HCT116 (cell line): ENCODE measurements at regions not wholly inside any gene's neighbourhood (a gene's known extent, or its start where the extent isn't known, plus 50 kb on each side); places are given as distances from the start of the nearest gene placed in this dataset.

ENCODE experiments used
- ATAC-seq: fragments of 200-7000 bp; cut with Tn5 transposase; 2 replicates; pipeline ENCODE4 v1.9.1; 2020; ENCODE audit warnings: mild to moderate bottlenecking, moderate library complexity
- BruUV-seq: library from RNA; stranded (reverse); fragments of 400-500 nt; replicated peaks from 2 replicates; lab custom pipeline; 2021; lab: Mats Ljungman, UMichigan
- CTCF ChIA-PET: fragments of 300-600 bp; sonication (Branson Sonifier 250); formaldehyde crosslinking; loops from one replicate; lab custom pipeline; 2021; ENCODE audit warnings: antibody characterized with exemption; lab: Charles Lee
- POLR2A ChIA-PET: fragments of 300-600, 350-600 bp; sonication (Branson Sonifier 250); formaldehyde crosslinking; loops from one replicate; lab custom pipeline; 2021; ENCODE audit warnings: antibody characterized with exemption; lab: Charles Lee
- RAD21 ChIA-PET, 2 experiments: fragments of 300-600 bp; sonication (Branson Sonifier 250); formaldehyde crosslinking; loops; one replicate each; lab custom pipeline; 2023; ENCODE audit warnings: low total read pairs in 2 of 2; ENCODE audit not compliant: uncharacterized antibody in 2 of 2, unreplicated experiment in 2 of 2, low non-redundant PET in 1 of 2; lab: Charles Lee
- DNase-seq: peaks from one replicate; pipeline ENCODE4 v3.0.0-alpha.2; 2010; ENCODE audit warnings: low read depth, low spot score
- H2AFZ ChIP-seq: fragments of 200-600 bp; shearing (Covaris generic), sonication (generic); 2 replicates; pipeline ENCODE4 v1.6.1; 2017; ENCODE audit warnings: low read depth, mixed run types, mixed read lengths, antibody characterized with exemption, low read length; ENCODE audit not compliant: poor library complexity, severe bottlenecking
- H3K27ac ChIP-seq: 2 replicates; pipeline ENCODE4 v1.5.1; 2012; ENCODE audit warnings: low read depth, low read length
- H3K27me3 ChIP-seq: fragments of 200-600 bp; sonication (generic); 2 replicates; pipeline ENCODE4 v1.6.1; 2016; ENCODE audit warnings: mixed run types, low read length, mixed read lengths; ENCODE audit not compliant: insufficient read depth
- H3K36me3 ChIP-seq, 2 experiments: fragments of 200-500 bp in 1 of 2; fragments of 200-600 bp in 1 of 2; sonication (Bioruptor generic) in 1 of 2; sonication (generic) in 1 of 2; 2 replicates each; pipeline versions ENCODE4 v1.5.1 to v1.6.1; 2014 to 2016; ENCODE audit warnings: low read length in 2 of 2, inconsistent platforms in 1 of 2, mixed read lengths in 1 of 2, mixed run types in 1 of 2; ENCODE audit not compliant: insufficient read depth in 2 of 2, control insufficient read depth in 1 of 2
- H3K4me1 ChIP-seq, 2 experiments: fragments of 200-600 bp in 1 of 2; sonication (generic) in 1 of 2; 2 replicates each; pipeline versions ENCODE4 v1.5.1 to v1.6.1; 2012 to 2017; ENCODE audit warnings: low read length in 2 of 2, inconsistent platforms in 1 of 2, mild to moderate bottlenecking in 1 of 2, mixed read lengths in 1 of 2, mixed run types in 1 of 2, moderate library complexity in 1 of 2; ENCODE audit not compliant: insufficient read depth in 2 of 2, control insufficient read depth in 1 of 2
- H3K4me2 ChIP-seq: fragments of 200-600 bp; sonication (generic); 2 replicates; pipeline ENCODE4 v1.6.1; 2017; ENCODE audit warnings: mixed run types, low read length, mixed read lengths
- H3K4me3 ChIP-seq, 2 experiments: fragments of 200-600 bp in 1 of 2; sonication (generic) in 1 of 2; replicated peaks in 1 of 2; 2 replicates each; pipeline ENCODE4 v1.5.1; 2011 to 2016; ENCODE audit warnings: low read length in 2 of 2, control low read depth in 1 of 2, low read depth in 1 of 2, mild to moderate bottlenecking in 1 of 2, mixed read lengths in 1 of 2, mixed run types in 1 of 2
- H3K79me2 ChIP-seq: fragments of 200-600 bp; sonication (generic); 2 replicates; pipeline ENCODE4 v1.6.1; 2017; ENCODE audit warnings: mild to moderate bottlenecking, mixed run types, low read length, moderate library complexity, mixed read lengths; ENCODE audit not compliant: insufficient read depth
- H3K9ac ChIP-seq: fragments of 200-600 bp; sonication (generic); 2 replicates; pipeline ENCODE4 v1.6.1; 2016; ENCODE audit warnings: low read length, mixed read lengths
- H3K9me2 ChIP-seq: fragments of 200-600 bp; sonication (generic), shearing (Covaris generic); 2 replicates; pipeline ENCODE4 v1.6.1; 2017; ENCODE audit warnings: mixed run types, mild to moderate bottlenecking, moderate library complexity; ENCODE audit not compliant: insufficient read depth
- H3K9me3 ChIP-seq, 2 experiments: fragments of 200-500 bp in 1 of 2; fragments of 200-600 bp in 1 of 2; sonication (Bioruptor generic) in 1 of 2; sonication (generic) in 1 of 2; 2 replicates each; pipeline ENCODE4 v1.6.1; 2014 to 2017; ENCODE audit warnings: low read length in 2 of 2, mixed read lengths in 2 of 2, inconsistent platforms in 1 of 2, low read depth in 1 of 2, mild to moderate bottlenecking in 1 of 2, mixed run types in 1 of 2, moderate library complexity in 1 of 2; ENCODE audit not compliant: control insufficient read depth in 1 of 2, insufficient read depth in 1 of 2
- H4K20me1 ChIP-seq: fragments of 200-600 bp; sonication (generic), shearing (Covaris generic); 2 replicates; pipeline ENCODE4 v1.6.1; 2017; ENCODE audit warnings: mixed run types, mild to moderate bottlenecking, moderate library complexity; ENCODE audit not compliant: insufficient read depth
- CBX3 ChIP-seq: IDR thresholded peaks from 2 replicates; pipeline ENCODE4 v1.6.1; 2012; ENCODE audit warnings: low read depth
- CEBPB ChIP-seq: IDR thresholded peaks from 2 replicates; pipeline ENCODE4 v1.6.1; 2012; ENCODE audit warnings: low read depth
- ELF1 ChIP-seq: IDR thresholded peaks from 2 replicates; pipeline ENCODE4 v1.6.1; 2012; ENCODE audit warnings: low read depth, borderline replicate concordance
- EZH2 ChIP-seq: fragments of 200-600 bp; sonication (generic); IDR thresholded peaks from 2 replicates; pipeline ENCODE4 v1.6.1; 2017; ENCODE audit warnings: antibody characterized with exemption, mixed run types
- EZH2phosphoT487 ChIP-seq: fragments of 200-600 bp; IDR thresholded peaks from 2 replicates; pipeline ENCODE4 v1.6.1; 2018; ENCODE audit warnings: antibody characterized with exemption, borderline replicate concordance
- FOSL1 ChIP-seq: IDR thresholded peaks from 2 replicates; pipeline ENCODE4 v1.6.1; 2012; ENCODE audit warnings: low read depth
- JUND ChIP-seq: IDR thresholded peaks from 2 replicates; pipeline ENCODE4 v1.6.1; 2012
- POLR2A ChIP-seq: IDR thresholded peaks from 2 replicates; pipeline ENCODE4 v1.7.0; 2011; ENCODE audit warnings: borderline replicate concordance; ENCODE audit not compliant: insufficient read depth, insufficient read length; ENCODE audit errors: extremely low read depth
- POLR2AphosphoS5 ChIP-seq: IDR thresholded peaks from 2 replicates; pipeline ENCODE4 v1.6.1; 2011; ENCODE audit warnings: mild to moderate bottlenecking, low read depth, low read length, moderate library complexity
- RAD21 ChIP-seq: IDR thresholded peaks from 2 replicates; pipeline ENCODE4 v1.6.1; 2012; ENCODE audit warnings: low read depth, mild to moderate bottlenecking
- SIN3A ChIP-seq: IDR thresholded peaks from 2 replicates; pipeline ENCODE4 v1.6.1; 2012; ENCODE audit warnings: low read depth
- SP1 ChIP-seq: IDR thresholded peaks from 2 replicates; pipeline ENCODE4 v1.6.1; 2012; ENCODE audit warnings: low read depth
- TCF7L2 ChIP-seq: IDR thresholded peaks from 2 replicates; pipeline ENCODE4 v1.7.0; 2011; ENCODE audit warnings: borderline replicate concordance, inconsistent platforms; ENCODE audit not compliant: insufficient read depth, insufficient read length; ENCODE audit errors: extremely low read depth
- YY1 ChIP-seq: IDR thresholded peaks from 2 replicates; pipeline ENCODE4 v1.6.1; 2011; ENCODE audit warnings: low read length, low read depth, moderate library complexity, mild to moderate bottlenecking; ENCODE audit not compliant: insufficient replicate concordance; ENCODE audit errors: extremely low read depth
- ZFX ChIP-seq: fragments of 450-650 bp; IDR thresholded peaks from 2 replicates; pipeline ENCODE4 v1.6.1; 2017
- ZNF274 ChIP-seq: fragments of 200-500 bp; sonication (Bioruptor generic); IDR thresholded peaks from 2 replicates; pipeline ENCODE4 v1.6.1; 2014; ENCODE audit warnings: mild to moderate bottlenecking, low read depth, low read length, inconsistent platforms
- intact Hi-C: fragments of 100-400 bp; cut with micrococcal nuclease; formaldehyde crosslinking; loops from 2 replicates; pipeline ENCODE4 v1.10.0; 2022
- TF ChIP-seq, protein P1 (sequence below), 3 experiments: fragments of 200-600 bp in 1 of 3; sonication (generic) in 1 of 3; IDR thresholded peaks in 2 of 3; conservative IDR thresholded peaks in 1 of 3; 2 replicates each; pipeline ENCODE4 v1.5.1; 2012 to 2017; ENCODE audit warnings: low read depth in 2 of 3, low read length in 2 of 3, antibody characterized with exemption in 1 of 3, borderline replicate concordance in 1 of 3, control low read depth in 1 of 3, mild to moderate bottlenecking in 1 of 3, mixed read lengths in 1 of 3, mixed run types in 1 of 3, moderate library complexity in 1 of 3; ENCODE audit not compliant: insufficient read depth in 1 of 3
- TF ChIP-seq, protein P2 (sequence below): IDR thresholded peaks from 2 replicates; pipeline ENCODE4 v1.6.1; 2012
- TF ChIP-seq, protein P3 (sequence below): IDR thresholded peaks from 2 replicates; pipeline ENCODE4 v1.6.1; 2012
- TF ChIP-seq, protein P4 (sequence below): IDR thresholded peaks from 2 replicates; pipeline ENCODE4 v1.6.1; 2012; ENCODE audit warnings: low read depth

DNA sequence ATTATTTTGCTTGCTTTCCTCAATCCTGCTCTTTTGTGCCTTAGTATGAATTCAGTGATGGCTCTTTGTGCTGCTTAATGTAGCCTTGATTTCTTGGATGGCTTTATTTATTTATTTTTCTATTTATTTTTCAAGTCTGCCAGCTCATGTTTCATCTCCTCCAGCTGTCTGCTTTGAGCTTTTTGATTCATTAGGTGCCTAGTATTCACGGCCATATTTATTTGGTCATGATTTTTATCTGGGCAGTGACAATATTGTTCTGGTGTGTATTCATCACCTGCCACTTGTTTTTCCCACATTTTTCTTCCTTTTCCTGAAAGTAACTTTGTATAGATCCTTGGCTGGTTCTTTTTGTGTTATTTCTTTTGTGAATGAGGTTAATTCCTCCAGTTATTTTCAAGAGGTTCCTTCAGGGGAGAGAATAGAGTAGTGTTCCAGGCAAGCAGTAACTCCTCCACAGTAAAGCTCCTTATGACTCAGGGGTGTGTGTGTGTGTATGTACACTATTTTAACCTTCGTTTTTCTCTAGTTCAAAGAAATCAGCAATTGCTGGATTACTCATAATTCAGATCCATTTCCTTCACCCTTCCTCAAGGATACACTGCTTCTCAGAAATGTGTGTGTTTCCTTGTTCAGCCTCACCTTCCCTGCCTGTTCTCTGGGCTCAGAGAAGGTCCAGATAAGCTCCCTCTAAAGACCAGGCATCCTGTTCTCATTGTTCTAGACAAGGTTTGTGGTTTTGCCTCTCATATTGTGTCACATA is 51.6 kb upstream of the PMCH start:
- Histone ChIP-seq H3K4me3 (no peak overlapping the region), H3K9me2 (no peaks in the 10 kb centered on the region), H3K9me3 (no peaks in the 10 kb centered on the region), H3K4me2 (no peak overlapping the region), H3K4me1 (no peaks in the 10 kb centered on the region), H3K36me3 (no peaks in the 10 kb centered on the region), H4K20me1 (no peaks in the 10 kb centered on the region), H3K9ac (no peak overlapping the region), H3K27me3 (no peaks in the 10 kb centered on the region), H3K27ac (no peak overlapping the region), H3K79me2 (no peaks in the 10 kb centered on the region), H2AFZ (no peak overlapping the region)
- ChIA-PET RAD21 (no interaction called here), POLR2A (no interaction called here), CTCF (no interaction called here)
- TF ChIP-seq POLR2A: no peak
- no peak for TF ChIP-seq POLR2AphosphoS5
- no peak for TF ChIP-seq CEBPB
- TF ChIP-seq YY1: no peak
- TF ChIP-seq, protein P1, sequence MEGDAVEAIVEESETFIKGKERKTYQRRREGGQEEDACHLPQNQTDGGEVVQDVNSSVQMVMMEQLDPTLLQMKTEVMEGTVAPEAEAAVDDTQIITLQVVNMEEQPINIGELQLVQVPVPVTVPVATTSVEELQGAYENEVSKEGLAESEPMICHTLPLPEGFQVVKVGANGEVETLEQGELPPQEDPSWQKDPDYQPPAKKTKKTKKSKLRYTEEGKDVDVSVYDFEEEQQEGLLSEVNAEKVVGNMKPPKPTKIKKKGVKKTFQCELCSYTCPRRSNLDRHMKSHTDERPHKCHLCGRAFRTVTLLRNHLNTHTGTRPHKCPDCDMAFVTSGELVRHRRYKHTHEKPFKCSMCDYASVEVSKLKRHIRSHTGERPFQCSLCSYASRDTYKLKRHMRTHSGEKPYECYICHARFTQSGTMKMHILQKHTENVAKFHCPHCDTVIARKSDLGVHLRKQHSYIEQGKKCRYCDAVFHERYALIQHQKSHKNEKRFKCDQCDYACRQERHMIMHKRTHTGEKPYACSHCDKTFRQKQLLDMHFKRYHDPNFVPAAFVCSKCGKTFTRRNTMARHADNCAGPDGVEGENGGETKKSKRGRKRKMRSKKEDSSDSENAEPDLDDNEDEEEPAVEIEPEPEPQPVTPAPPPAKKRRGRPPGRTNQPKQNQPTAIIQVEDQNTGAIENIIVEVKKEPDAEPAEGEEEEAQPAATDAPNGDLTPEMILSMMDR (IDR thresholded peaks at IDR 0.05 in 2 of 3, conservative IDR thresholded peaks at IDR 0.05 in 1 of 3; ENCODE audit: borderline replicate concordance in 1 of 3, insufficient read depth in 1 of 3, low read depth in 2 of 3, low read length in 2 of 3): no peak
- TF ChIP-seq ZNF274: no peak
- no peak for TF ChIP-seq ZFX
- TF ChIP-seq SIN3A: no peak
- TF ChIP-seq, protein P2, sequence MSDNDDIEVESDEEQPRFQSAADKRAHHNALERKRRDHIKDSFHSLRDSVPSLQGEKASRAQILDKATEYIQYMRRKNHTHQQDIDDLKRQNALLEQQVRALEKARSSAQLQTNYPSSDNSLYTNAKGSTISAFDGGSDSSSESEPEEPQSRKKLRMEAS: no peak
- TF ChIP-seq EZH2: no peak
- TF ChIP-seq ELF1: no peak
- no peak for TF ChIP-seq SP1
- no peak for TF ChIP-seq FOSL1
- no peak for TF ChIP-seq TCF7L2
- no peak for TF ChIP-seq CBX3
- TF ChIP-seq, protein P3, sequence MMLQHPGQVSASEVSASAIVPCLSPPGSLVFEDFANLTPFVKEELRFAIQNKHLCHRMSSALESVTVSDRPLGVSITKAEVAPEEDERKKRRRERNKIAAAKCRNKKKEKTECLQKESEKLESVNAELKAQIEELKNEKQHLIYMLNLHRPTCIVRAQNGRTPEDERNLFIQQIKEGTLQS: no peak
- no peak for TF ChIP-seq EZH2phosphoT487
- TF ChIP-seq JUND: no peak
- no peak for TF ChIP-seq RAD21
- TF ChIP-seq, protein P4, sequence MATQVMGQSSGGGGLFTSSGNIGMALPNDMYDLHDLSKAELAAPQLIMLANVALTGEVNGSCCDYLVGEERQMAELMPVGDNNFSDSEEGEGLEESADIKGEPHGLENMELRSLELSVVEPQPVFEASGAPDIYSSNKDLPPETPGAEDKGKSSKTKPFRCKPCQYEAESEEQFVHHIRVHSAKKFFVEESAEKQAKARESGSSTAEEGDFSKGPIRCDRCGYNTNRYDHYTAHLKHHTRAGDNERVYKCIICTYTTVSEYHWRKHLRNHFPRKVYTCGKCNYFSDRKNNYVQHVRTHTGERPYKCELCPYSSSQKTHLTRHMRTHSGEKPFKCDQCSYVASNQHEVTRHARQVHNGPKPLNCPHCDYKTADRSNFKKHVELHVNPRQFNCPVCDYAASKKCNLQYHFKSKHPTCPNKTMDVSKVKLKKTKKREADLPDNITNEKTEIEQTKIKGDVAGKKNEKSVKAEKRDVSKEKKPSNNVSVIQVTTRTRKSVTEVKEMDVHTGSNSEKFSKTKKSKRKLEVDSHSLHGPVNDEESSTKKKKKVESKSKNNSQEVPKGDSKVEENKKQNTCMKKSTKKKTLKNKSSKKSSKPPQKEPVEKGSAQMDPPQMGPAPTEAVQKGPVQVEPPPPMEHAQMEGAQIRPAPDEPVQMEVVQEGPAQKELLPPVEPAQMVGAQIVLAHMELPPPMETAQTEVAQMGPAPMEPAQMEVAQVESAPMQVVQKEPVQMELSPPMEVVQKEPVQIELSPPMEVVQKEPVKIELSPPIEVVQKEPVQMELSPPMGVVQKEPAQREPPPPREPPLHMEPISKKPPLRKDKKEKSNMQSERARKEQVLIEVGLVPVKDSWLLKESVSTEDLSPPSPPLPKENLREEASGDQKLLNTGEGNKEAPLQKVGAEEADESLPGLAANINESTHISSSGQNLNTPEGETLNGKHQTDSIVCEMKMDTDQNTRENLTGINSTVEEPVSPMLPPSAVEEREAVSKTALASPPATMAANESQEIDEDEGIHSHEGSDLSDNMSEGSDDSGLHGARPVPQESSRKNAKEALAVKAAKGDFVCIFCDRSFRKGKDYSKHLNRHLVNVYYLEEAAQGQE: no peak
- intact Hi-C loops: no loop called here
- DNase-seq (no peak), ATAC-seq (no peak)
- BruUV-seq: no TSS peak
